Mucosa of gallbladder (tissue), 1 donor: ENCODE measurements at regions not wholly inside any gene's neighbourhood (a gene's known extent, or its start where the extent isn't known, plus 50 kb on each side); places are given as distances from the start of the nearest gene placed in this dataset.
"Not testable (repeated sequence)": the region's sequence is repeated elsewhere in the genome, so short reads cannot be mapped to it uniquely, and the experiment has no call there.

Source experiments
- DNase-seq: peaks from one replicate; pipeline ENCODE4 v3.0.0-alpha.2; 2020; ENCODE audit warnings: low spot score
- donor health status: DM: no; HTN: no; CAD: no.

DNA sequence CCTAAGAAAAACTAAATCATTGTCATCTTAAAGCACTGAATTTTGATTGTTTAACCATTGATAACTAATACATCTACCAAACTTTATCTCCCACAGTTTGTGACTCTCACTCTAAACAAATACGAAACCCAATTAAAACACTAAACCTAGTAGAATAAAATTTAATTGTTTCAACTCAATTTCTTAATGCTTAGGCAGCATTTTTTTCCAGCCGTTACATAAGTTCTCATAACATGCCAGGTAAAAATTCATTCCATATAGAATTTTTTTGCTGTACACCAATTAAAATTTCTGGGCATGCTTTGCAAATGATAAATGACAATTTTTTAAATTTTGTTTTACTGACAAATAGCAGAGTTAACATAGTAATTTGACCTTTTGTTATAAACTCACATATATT lies 658.2 kb upstream of the FLRT2 start:
- no peak for DNase-seq

DNA sequence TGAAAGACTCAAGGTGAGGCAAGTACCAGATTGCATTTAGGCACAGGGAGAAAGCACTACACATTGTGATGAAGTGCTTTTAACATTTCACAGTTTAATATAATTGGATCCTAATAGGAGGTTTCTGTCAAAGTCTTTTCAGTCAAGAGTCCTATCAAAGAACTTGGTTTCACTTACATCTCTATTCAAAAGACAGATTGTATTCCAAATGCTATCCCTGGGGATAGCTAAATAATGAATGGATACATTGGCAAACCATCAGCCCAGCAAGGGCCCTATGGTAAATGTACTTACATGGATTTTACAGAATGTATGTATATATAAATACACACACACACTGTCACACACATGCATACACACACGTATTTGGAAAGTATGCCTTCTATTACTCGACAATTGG lies 655.5 kb upstream of the FLRT2 start:
- no peak for DNase-seq

DNA sequence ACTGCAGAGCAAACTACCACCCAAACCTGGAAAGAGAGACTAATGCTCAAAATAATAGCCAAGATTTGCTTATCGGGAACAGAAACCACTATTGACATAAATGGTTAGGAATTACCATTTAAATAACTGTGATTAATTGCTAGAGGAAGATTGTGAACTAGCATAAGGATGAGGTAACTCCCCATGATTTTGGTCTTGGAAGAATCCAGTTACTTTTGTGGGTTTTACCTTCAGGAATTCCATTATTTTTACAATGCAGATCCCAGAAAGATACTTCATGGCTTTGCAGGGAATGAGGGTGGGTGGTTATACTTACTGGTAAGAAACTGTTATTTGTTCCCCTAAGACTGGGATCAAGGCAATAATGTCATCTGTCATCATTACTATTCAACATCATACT lies 652.9 kb upstream of the FLRT2 start:
- no peak for DNase-seq

DNA sequence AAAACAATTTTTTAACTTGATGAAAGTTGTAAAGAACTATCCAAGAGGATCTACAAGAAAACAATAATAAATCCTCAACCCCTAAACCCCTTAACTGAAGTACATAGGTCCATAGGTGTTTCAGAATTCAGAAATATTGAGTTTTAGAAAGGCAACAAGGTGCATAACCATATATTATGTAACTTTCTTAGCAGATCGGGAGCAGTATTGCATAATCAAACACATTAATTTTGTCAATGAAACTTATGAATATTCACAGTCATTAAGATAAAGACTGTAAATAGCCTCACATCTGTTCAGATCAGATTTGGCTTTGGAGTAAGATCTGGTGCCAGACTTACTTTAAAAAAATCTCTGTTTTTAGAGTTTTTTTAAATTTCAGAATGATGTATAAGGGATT lies 647.1 kb upstream of the FLRT2 start:
- DNase-seq: no peak

DNA sequence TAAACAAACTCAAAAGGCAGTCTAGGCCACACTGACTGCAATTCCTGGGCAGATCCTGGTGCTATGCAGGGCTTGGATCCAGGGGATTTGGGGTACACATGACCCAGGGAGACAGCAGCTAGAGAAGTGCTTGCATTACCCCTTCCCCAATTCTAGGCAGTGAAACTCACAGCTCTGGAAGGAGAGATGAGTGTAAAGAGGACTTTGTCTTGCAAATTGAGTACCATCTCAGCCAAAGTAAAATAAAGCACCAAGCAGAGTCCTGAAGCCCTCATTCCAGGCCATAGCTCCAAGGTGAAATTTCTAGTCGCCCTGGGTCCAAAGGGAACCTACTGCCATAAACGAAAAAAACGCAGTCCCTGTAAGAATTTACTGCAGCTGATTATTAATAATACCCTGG lies 644.9 kb upstream of the FLRT2 start:
- no peak for DNase-seq

DNA sequence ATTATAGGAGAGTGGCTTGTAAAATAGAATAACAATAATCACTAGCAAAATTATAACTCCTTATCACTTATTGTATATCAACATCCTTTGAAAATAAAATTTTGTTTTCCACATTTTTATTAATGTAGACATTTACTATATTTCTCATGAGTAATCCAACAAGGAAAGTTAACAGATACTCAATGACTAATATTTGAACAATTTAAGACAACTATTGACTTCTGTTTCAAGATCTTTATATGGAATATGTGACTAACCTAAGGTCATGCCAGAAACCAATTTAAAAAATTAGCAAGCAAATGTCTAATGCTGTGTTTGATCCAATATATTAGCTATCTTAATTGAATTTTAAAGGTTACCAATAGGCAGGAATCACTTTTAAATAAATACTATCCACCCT lies 638.5 kb upstream of the FLRT2 start:
- DNase-seq: no peak

DNA sequence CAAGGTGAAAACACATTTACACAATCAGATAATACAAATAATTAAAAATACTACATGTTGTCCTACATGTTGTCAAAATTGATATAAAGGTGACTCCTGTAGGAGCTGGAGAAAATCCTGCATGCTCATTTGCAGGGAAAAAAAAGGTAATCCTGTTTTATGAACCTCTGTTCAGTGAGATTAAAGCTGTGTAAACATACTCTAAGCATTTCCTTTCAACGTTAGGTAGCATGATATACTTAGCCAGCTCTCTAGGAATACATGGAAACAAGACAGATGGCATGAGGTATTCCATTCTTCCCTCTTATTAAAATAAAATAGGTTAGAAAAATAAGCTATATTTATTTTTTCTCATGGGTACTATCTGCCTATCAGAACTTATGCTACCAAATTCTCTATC lies 635.7 kb upstream of the FLRT2 start:
- no peak for DNase-seq

DNA sequence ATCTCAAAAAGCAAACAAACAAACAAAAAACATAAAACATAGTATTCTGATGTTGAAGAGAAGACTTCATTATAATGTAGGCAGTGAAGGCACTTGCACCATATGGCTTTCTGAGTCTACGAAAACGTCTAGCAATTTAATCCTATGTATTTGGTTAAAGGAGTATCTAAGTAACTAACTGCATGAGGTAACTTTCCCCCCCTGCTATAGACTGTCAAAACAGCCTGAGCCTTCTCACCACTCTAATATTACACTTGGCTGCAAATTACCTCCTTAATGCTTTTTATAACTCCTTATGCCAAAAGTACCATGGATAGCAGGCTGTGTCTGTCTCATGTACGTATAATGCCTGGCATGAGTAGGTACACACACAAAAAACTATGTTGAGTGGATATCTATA lies 607.6 kb upstream of the FLRT2 start:
- no peak for DNase-seq

DNA sequence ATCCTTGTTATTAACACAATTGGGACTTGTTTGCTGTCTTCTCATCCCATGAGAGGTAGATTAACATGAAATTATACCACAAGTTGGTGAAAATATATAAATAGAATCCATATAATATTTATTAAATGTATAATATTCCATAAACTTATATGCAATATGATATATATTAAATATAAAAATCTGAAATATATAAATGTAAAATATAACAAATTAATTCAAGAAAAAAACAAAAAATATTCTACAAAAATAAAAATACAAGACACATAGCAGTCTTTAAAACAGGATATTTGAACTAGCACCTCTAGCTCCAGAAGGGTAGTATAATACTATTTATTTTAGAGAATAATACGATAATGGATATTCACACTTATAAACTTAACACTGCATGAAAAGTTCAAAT lies 603.3 kb upstream of the FLRT2 start:
- DNase-seq: no peak

DNA sequence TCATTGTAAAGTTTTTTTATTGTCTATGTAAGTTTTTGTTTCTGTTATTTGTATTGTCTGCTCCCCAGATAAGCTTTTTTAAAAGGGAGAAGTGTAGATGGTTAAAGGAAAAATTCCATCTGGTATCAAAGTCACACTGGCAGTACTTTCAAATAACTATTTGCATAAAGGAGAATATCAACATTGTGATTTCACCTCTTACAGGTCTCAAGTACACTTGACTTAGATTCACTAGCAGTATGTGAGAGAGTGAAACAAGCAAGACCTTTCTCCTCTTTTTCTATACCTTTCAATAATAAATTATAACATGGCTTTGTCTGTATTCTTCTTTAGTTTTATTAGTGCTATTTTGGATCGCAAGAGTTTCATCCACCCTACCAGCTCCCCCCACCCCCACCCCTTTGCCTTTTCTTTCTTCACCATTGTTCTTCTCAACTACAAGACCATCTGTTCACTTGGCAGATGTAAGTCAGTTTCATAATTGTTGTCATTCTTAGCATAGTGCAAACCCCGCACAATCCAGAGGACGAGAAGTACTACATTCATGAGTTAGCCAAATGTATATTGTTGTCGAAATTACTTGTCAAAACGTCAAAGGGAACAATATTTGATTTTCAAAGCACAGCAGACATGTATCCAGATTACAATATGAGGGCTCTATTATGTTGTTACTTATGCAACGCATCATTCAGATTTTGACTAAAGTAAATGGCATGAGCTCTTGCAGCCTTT lies 602.7 kb upstream of the FLRT2 start:
- no peak for DNase-seq

DNA sequence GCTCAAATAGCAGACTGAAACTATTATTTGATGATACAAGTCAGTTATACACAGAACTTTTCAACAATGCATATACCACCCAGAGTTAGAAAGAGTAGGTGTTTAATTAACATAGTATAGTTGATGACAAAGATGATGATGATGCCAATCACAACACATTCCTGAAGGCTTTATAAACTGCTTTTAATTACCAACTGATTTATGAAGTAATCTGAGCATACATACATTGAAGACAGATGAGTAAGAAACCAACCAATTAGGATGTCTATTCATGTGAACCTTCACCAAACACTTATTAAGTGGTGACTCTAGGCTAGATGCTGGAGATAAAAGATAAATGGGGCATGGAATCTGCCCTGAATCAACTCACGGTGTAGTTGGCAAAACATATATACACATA lies 600.9 kb upstream of the FLRT2 start:
- DNase-seq: no peak

DNA sequence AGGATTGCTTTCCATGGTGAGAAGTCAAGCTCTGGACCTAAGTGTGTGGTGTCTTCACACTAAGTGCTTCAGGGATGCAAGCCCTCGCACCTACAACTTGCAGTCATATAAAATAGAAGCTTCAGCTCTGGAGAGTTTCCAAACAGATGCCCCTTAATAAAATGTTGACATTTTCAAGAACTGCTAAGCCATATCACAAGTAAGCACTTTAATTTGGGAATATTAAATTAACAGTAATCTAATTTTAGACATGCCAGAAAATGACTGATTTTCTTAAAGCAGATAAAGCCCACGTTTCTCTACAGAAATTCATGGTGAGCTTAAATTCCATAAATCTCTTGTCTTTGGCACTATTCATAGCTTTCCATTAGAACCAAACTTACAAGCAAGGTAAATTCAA lies 600.1 kb upstream of the FLRT2 start:
- no peak for DNase-seq

DNA sequence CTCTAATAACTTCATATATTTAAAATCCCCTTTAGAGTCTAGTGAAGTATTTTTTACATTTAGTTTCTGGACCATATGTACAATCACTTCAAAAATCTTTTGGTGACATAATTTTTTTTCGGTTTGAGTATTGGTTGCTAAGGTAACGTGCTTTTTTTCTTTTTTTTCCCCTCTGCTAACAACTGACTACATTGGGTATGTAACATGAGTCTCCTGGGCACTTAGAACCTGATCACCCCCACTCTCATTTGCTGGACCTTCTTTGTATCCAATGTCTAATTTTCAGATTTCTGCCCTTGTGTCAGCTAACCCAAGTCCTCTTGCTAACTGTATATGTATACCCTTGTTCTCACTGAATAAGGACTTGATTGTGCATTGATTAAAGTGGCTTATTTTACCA lies 592.9 kb upstream of the FLRT2 start:
- no peak for DNase-seq

DNA sequence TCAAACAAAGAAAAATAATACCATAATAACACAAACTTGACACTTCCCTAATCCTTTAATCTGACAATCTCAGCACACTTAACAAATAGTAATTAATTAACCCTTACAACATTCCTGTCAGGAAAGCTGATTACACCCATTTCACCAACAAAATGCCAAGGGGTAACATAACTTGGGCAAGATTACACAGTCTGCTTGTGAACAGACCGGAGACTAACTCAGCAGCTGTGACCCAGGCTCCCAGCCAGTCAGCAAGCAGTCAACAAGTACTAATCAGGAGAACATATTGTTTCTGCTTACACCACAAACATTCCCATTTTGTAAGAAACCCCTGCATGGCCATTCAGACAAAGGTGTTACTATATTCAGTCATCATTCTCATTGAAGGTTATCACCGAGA lies 592.5 kb upstream of the FLRT2 start:
- no peak for DNase-seq

DNA sequence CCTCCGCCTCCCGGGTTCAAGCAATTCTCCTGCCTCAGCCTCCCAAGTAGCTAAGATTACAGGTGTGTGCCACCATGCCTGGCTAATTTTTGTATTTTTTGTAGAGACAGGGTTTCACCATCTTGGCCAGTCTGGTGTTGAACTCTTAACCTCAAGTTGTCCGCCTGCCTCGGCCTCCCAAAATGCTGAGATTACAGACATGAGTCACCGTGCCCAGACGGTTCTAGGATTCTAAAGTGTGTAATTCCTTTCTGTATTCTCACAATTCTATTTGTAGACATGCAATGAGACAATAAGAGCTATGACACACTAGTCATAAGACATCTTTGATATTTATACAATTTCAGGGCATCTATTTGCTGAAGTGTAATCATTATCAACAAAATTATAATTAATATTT lies 585.0 kb upstream of the FLRT2 start:
- DNase-seq: not testable (repeated sequence)

DNA sequence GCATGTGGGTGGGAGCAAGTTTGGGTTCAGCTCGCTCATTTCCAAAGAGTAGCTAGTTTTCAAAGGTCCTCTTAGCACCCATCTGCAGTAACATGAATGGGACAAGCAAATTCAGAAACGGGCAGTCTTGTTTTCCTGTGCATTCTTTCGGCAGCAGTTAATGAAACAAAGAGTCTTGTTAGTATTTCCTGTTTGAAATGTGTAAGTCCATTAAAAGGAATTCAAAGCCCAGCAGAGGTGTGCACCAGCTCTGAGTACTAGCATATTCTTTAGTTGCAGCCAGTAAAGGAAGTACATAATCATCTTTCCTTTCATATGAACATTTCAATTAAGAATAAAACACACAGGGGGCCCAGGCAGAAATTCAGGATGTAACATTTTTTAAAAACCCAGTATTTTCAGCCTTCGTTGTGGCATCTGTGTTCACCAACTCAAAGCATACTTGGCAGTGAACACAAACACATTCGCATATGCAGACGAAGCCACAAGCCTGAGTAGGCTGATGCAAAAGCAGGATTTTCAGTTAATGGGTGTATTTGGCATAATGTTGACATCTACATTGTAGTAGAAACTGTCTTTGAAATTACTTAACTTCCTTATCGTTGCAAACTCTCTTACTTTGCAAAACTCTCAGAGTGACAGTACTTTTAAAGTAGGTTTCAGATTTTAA lies 570.0 kb upstream of the FLRT2 start:
- no peak for DNase-seq

DNA sequence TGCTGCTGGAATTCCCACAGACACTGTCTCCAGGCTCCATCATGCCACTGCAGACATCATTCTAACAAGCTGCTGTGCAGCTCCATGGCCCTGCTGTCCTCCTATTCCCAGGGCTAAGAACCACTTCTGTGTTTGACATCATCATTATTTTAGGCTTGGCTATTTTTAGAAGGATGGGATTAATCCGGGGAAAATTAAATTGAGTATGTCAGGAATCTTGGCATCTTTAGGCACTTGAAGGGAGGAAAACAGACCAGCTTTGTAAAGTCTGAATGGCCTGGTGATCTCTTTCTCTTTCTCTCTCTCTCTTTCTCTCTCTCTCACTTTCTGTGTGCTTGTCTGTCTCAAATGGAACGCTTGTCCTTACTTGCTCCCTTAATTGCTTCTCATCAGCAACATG lies 568.3 kb upstream of the FLRT2 start:
- DNase-seq: no peak

DNA sequence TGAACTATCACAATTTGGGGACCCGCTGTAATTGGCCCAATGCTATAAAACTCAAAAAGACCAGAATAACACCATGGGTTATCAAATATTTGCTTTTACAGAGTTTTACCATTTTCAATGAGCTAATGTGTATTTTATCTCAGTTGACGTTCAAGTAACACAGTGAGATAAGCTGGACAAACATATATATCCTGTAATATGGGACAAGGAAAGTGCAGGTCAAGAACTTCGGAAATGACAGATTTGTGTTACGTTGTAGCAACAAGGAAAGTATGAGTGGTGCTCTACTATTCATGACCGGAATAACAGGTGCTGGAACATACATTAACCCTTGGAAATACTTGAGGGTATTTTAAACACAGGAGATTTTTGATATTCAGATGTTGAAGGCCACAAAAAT lies 566.4 kb upstream of the FLRT2 start:
- no peak for DNase-seq

DNA sequence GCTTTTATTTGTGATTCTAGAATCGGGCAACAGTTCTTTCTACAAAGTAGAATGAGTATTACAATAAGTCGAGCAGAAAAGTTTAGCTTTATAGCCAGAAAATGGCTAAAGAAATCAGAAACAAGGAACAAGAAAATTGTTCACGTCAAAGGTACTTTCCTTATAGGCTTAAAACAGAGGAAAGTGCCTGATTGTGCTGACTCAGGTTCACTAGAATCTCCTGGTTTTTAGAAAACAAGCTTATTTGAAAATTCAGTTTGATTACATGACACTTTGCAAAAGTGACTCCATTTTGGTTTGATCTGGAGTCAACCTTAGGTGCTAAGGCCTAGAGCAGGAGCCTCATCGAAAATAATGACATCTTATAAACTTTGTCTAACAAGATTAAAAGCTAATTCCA lies 564.7 kb upstream of the FLRT2 start:
- no peak for DNase-seq

DNA sequence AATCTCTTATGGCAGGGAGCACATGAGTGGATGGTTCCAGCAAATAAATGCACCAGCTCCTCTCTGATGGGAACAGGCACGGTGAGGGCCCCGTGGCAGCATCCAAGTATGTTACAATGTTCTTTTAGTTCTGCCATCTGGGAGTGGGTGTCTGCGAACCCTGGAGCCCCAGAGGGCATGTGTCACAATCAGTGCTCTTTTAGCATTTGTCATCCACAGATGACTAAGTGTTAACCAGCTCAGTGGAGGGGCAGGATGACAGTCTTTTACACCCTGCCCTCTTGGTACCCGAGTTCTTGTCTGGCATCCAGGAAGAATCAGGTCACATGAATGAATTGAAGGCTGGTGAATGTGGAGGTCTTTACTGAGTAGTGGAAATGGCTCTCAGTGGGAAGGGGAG lies 560.4 kb upstream of the FLRT2 start:
- no peak for DNase-seq

DNA sequence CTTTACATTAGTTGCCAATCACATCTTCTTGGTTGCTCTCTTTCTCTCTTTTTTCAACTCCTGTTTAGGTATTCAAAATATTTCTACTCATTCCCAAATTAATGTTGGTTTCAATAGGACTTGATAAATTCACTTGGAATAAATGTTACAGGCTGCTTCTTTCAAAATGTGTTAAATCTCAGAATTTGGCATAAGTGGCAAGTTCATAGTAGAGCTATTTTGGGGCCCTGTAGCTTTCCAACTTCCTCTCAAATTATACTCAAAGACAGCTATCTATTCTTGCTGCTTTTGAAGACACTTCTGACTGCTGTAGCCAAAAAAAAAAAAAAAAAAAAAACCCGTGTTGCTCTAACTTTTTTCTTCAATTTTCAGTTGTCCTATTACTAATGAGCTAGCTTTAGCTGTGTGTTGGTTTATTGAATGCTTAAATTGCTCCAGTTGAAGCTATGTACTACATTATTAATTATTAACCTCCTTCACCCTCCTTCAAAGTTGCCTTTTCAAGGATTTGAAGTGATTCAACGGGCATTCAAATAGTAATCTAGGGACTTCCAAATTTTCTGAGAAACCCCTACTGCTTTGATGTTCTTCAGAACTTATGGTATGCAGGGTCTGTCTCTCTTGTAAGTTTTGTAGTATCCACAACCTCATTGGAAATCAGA lies 554.6 kb upstream of the FLRT2 start:
- DNase-seq: no peak

DNA sequence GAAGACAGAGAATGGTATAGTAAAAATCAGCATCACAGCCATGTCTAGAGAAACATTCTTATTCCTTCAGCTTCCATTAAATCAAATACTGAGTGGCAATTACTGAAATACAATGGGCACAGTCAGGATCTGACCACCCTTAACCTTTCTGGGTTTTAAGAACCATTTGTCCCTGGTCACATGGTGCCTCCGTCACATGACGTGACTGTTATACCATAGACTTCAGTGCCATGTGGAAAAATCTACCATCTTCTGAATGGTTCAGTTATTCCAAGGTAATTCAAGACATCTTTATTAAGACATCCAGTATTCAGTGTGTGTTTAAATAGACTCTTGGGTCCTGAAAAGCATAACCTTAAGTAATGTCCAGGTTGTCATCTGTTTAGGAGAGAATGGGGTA lies 553.1 kb upstream of the FLRT2 start:
- DNase-seq: no peak

DNA sequence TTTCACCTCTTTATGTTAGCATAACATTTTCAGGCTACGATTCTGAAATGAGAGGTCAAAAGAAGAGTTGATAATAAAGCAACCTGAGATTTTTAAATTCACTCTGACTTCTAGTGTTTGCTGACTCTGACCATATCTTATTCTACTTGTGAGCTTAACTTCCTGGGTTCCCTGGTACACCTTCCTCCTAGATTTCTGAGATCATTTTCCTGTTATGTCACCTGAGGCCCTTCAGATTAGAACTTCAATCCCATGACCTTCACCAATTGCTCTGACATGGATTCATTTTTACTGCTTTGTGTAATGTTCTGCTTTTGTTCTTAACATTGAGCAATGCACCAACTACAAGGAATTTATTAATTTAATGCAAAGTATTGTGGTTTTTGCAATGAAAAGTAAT lies 542.9 kb upstream of the FLRT2 start:
- no peak for DNase-seq
